ENCODE measurements at regions not wholly inside any gene's neighbourhood (a gene's known extent, or its start where the extent isn't known, plus 50 kb on each side); places are given as distances from the start of the nearest gene placed in this dataset.

GRCh38 chr2:221750316-221750715 is 178.2 kb upstream of the EPHA4 start:
- H3K36me3 ChIP-seq (replicated peaks; ENCODE audit: insufficient read depth, low read depth), result no peaks in the 10 kb centered on the region
- peak; percentile 8 for DNase-seq (ENCODE audit: low spot score)
- no peak overlapping the region for H3K4me3 ChIP-seq
- 94% methylated on average over 1 of the region's 1 CpG for WGBS (ENCODE audit: low lambda C conversion rate, missing lambda C conversion rate)
- no peaks in the 10 kb centered on the region for H3K9me3 ChIP-seq (ENCODE audit: low read depth)
- H3K79me2 ChIP-seq, result no peaks in the 10 kb centered on the region
- H2AFZ ChIP-seq, result no peak overlapping the region
- no peaks in the 10 kb centered on the region for H3K27me3 ChIP-seq
- TF ChIP-seq EZH2 (IDR thresholded peaks at IDR 0.05; ENCODE audit: borderline replicate concordance), result no peak
- no peak for TF ChIP-seq CTCF (IDR thresholded peaks at IDR 0.05; ENCODE audit: poor library complexity)
- TF ChIP-seq EZH2phosphoT487 (IDR thresholded peaks at IDR 0.05; ENCODE audit: low read depth, severe bottlenecking, unreplicated experiment), result no peak
- H3K4me2 ChIP-seq, result no peak overlapping the region
- H3K27ac ChIP-seq, result no peak overlapping the region
- H4K20me1 ChIP-seq (ENCODE audit: insufficient read depth, poor library complexity, severe bottlenecking), result no peaks in the 10 kb centered on the region
- no peaks in the 10 kb centered on the region for H3K9me2 ChIP-seq (replicated peaks; ENCODE audit: insufficient read depth)
- no peaks in the 10 kb centered on the region for H3K4me1 ChIP-seq (ENCODE audit: insufficient read depth)

GRCh38 chr2:221747289-221747972 is 175.3 kb upstream of the EPHA4 start:
- H3K4me1 ChIP-seq (ENCODE audit: insufficient read depth), result no peaks in the 10 kb centered on the region
- H3K4me2 ChIP-seq, result no peak overlapping the region
- 93% methylated on average over 3 of the region's 3 CpGs for WGBS (ENCODE audit: low lambda C conversion rate, missing lambda C conversion rate)
- H4K20me1 ChIP-seq (ENCODE audit: insufficient read depth, poor library complexity, severe bottlenecking), result no peaks in the 10 kb centered on the region
- no peaks in the 10 kb centered on the region for H3K9me3 ChIP-seq (ENCODE audit: low read depth)
- H3K79me2 ChIP-seq, result no peaks in the 10 kb centered on the region
- H3K27ac ChIP-seq, result no peak overlapping the region
- no peak for TF ChIP-seq EZH2phosphoT487 (IDR thresholded peaks at IDR 0.05; ENCODE audit: low read depth, severe bottlenecking, unreplicated experiment)
- TF ChIP-seq CTCF (IDR thresholded peaks at IDR 0.05; ENCODE audit: poor library complexity), result no peak
- no peak for TF ChIP-seq EZH2 (IDR thresholded peaks at IDR 0.05; ENCODE audit: borderline replicate concordance)
- no peaks in the 10 kb centered on the region for H3K36me3 ChIP-seq (replicated peaks; ENCODE audit: insufficient read depth, low read depth)
- no peak overlapping the region for H3K4me3 ChIP-seq
- no peaks in the 10 kb centered on the region for H3K27me3 ChIP-seq
- no peaks in the 10 kb centered on the region for H3K9me2 ChIP-seq (replicated peaks; ENCODE audit: insufficient read depth)
- no peak overlapping the region for H2AFZ ChIP-seq
- no peak for DNase-seq (ENCODE audit: low spot score)

- Histone ChIP-seq H3K4me1 (ENCODE audit: insufficient read depth) (no peaks in the 10 kb centered on the region), H3K9me2 (replicated peaks; ENCODE audit: insufficient read depth) (no peaks in the 10 kb centered on the region), H4K20me1 (ENCODE audit: insufficient read depth, poor library complexity, severe bottlenecking) (no peaks in the 10 kb centered on the region), H3K9me3 (ENCODE audit: low read depth) (no peaks in the 10 kb centered on the region), H3K79me2 (no peaks in the 10 kb centered on the region), H3K27me3 (no peaks in the 10 kb centered on the region), H3K36me3 (replicated peaks; ENCODE audit: insufficient read depth, low read depth) (no peaks in the 10 kb centered on the region), H3K4me3 (no peak overlapping the region), H3K27ac (no peak overlapping the region), H2AFZ (no peak overlapping the region), H3K4me2 (no peak overlapping the region)
- WGBS (ENCODE audit: low lambda C conversion rate, missing lambda C conversion rate), result 89% methylated on average over 4 of the region's 4 CpGs
- no peak for DNase-seq (ENCODE audit: low spot score)
- TF ChIP-seq EZH2 (IDR thresholded peaks at IDR 0.05; ENCODE audit: borderline replicate concordance), result no peak
- no peak for TF ChIP-seq CTCF (IDR thresholded peaks at IDR 0.05; ENCODE audit: poor library complexity)
- no peak for TF ChIP-seq EZH2phosphoT487 (IDR thresholded peaks at IDR 0.05; ENCODE audit: low read depth, severe bottlenecking, unreplicated experiment)
These were observed 169.6 kb upstream of the EPHA4 start for GRCh38 chr2:221741496-221742211.
